ENCODE measurements at regions not wholly inside any gene's neighbourhood (a gene's known extent, or its start where the extent isn't known, plus 50 kb on each side); places are given as distances from the start of the nearest gene placed in this dataset.

DNA sequence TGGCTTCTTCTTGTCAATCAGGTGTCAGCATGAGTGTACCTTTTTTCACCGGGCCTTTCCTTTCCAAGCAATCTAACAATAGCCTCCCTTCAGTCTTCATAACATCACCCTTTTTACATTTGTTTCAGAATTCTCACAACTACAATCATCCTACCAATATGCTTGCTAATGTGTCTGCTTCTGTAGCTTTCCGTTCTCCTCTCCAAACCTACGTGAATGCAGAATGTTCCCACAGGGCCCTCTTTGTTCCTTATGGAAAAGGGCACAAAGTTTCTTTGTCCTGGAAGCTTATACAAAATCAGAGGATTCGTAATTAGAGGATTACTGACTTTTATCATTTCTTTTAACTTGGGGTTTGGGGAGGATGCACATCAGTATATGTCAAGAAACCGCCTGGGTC is 461.8 kb downstream of the CENPC start:
- TF ChIP-seq, protein P1, sequence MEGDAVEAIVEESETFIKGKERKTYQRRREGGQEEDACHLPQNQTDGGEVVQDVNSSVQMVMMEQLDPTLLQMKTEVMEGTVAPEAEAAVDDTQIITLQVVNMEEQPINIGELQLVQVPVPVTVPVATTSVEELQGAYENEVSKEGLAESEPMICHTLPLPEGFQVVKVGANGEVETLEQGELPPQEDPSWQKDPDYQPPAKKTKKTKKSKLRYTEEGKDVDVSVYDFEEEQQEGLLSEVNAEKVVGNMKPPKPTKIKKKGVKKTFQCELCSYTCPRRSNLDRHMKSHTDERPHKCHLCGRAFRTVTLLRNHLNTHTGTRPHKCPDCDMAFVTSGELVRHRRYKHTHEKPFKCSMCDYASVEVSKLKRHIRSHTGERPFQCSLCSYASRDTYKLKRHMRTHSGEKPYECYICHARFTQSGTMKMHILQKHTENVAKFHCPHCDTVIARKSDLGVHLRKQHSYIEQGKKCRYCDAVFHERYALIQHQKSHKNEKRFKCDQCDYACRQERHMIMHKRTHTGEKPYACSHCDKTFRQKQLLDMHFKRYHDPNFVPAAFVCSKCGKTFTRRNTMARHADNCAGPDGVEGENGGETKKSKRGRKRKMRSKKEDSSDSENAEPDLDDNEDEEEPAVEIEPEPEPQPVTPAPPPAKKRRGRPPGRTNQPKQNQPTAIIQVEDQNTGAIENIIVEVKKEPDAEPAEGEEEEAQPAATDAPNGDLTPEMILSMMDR (IDR thresholded peaks at IDR 0.05) = no peak
- TF ChIP-seq POLR2A (IDR thresholded peaks at IDR 0.05) = no peak
- TF ChIP-seq POLR2AphosphoS5 (IDR thresholded peaks at IDR 0.05) = no peak
- no peak for TF ChIP-seq EP300 (IDR thresholded peaks at IDR 0.05)
